Esophagus squamous epithelium (tissue), 4 donors: ENCODE measurements at regions not wholly inside any gene's neighbourhood (a gene's known extent, or its start where the extent isn't known, plus 50 kb on each side); places are given as distances from the start of the nearest gene placed in this dataset.

Source experiments
- CTCF ChIP-seq, 6 experiments: fragments of 450-650 bp in 4 of 6; fragments of 200-600 bp in 2 of 6; sonication (generic) in 2 of 6; IDR thresholded peaks; one replicate each; pipeline ENCODE4 v1.5.1; 2016 to 2019; ENCODE audit warnings: antibody characterized with exemption in 6 of 6, mild to moderate bottlenecking in 4 of 6, moderate library complexity in 4 of 6
- POLR2A ChIP-seq, 4 donors: fragments of 450-650 bp; IDR thresholded peaks; one replicate each; pipeline ENCODE4 v1.6.1; 2017; ENCODE audit warnings: antibody characterized with exemption in 4 of 4, mild to moderate bottlenecking in 4 of 4, moderate library complexity in 3 of 4

- TF ChIP-seq CTCF (IDR thresholded peaks at IDR 0.05), result no peak
- TF ChIP-seq POLR2A (IDR thresholded peaks at IDR 0.05), result no peak
Observed at GRCh38 chr5:72009280-72009679, 98.0 kb upstream of the MAP1B start.
